ENCODE measurements at regions not wholly inside any gene's neighbourhood (a gene's known extent, or its start where the extent isn't known, plus 50 kb on each side); places are given as distances from the start of the nearest gene placed in this dataset.

- TF ChIP-seq PPARA (CRISPR knock-in tag; IDR thresholded peaks at IDR 0.05; ENCODE audit: borderline replicate concordance) = no peak
- no peak for TF ChIP-seq OSR1 (CRISPR knock-in tag; IDR thresholded peaks at IDR 0.05)
Measured at GRCh38 chr22:47663615-47664605, 901.5 kb downstream of the TBC1D22A start (continued).

- ATAC-seq = no peak
- TF ChIP-seq ZFP30 (CRISPR knock-in tag; IDR thresholded peaks at IDR 0.05) (no peak), TOX (CRISPR knock-in tag; IDR thresholded peaks at IDR 0.05; ENCODE audit: borderline replicate concordance) (no peak), CSDC2 (CRISPR knock-in tag; IDR thresholded peaks at IDR 0.05) (no peak), RARB (CRISPR knock-in tag; IDR thresholded peaks at IDR 0.05) (no peak), PPARA (CRISPR knock-in tag; IDR thresholded peaks at IDR 0.05; ENCODE audit: borderline replicate concordance) (no peak), ISL1 (CRISPR knock-in tag; IDR thresholded peaks at IDR 0.05) (no peak), TCF4 (CRISPR knock-in tag; IDR thresholded peaks at IDR 0.05; ENCODE audit: borderline replicate concordance) (no peak), GLIS3 (CRISPR knock-in tag; IDR thresholded peaks at IDR 0.05) (no peak), OSR1 (CRISPR knock-in tag; IDR thresholded peaks at IDR 0.05) (no peak), PATZ1 (CRISPR knock-in tag; IDR thresholded peaks at IDR 0.05; ENCODE audit: borderline replicate concordance) (no peak), ZNF70 (CRISPR knock-in tag; IDR thresholded peaks at IDR 0.05) (no peak), SNAI2 (CRISPR knock-in tag; IDR thresholded peaks at IDR 0.05) (no peak), ZC3H10 (CRISPR knock-in tag; IDR thresholded peaks at IDR 0.05) (no peak), ZNF565 (CRISPR knock-in tag; conservative IDR thresholded peaks at IDR 0.05; ENCODE audit: low read depth) (no peak), CREB5 (CRISPR knock-in tag; IDR thresholded peaks at IDR 0.05; ENCODE audit: low read depth) (no peak), POU6F1 (CRISPR knock-in tag; IDR thresholded peaks at IDR 0.05; ENCODE audit: borderline replicate concordance, low read depth) (no peak), ESRRG (CRISPR knock-in tag; IDR thresholded peaks at IDR 0.05) (no peak), ZNF8 (CRISPR knock-in tag; IDR thresholded peaks at IDR 0.05) (no peak)
Measured at GRCh38 chr22:47659467-47660223, 897.2 kb downstream of the TBC1D22A start.

- no peak for ATAC-seq
- TF ChIP-seq ZNF70 (CRISPR knock-in tag; IDR thresholded peaks at IDR 0.05) (no peak), PATZ1 (CRISPR knock-in tag; IDR thresholded peaks at IDR 0.05; ENCODE audit: borderline replicate concordance) (no peak), GLIS3 (CRISPR knock-in tag; IDR thresholded peaks at IDR 0.05) (no peak)
Measured at GRCh38 chr22:47658182-47658581, 895.7 kb downstream of the TBC1D22A start.

GRCh38 chr22:47657224-47657623, 894.8 kb downstream of the TBC1D22A start:
- ATAC-seq = no peak
- no peak for TF ChIP-seq TOX (CRISPR knock-in tag; IDR thresholded peaks at IDR 0.05; ENCODE audit: borderline replicate concordance)
- no peak for TF ChIP-seq CSRNP3 (CRISPR knock-in tag; IDR thresholded peaks at IDR 0.05)
- no peak for TF ChIP-seq TSHZ2 (CRISPR knock-in tag; IDR thresholded peaks at IDR 0.05)
- TF ChIP-seq PATZ1 (CRISPR knock-in tag; IDR thresholded peaks at IDR 0.05; ENCODE audit: borderline replicate concordance) = no peak
- no peak for TF ChIP-seq ARNTL (CRISPR knock-in tag; IDR thresholded peaks at IDR 0.05; ENCODE audit: borderline replicate concordance, low read depth)
- TF ChIP-seq ZFP30 (CRISPR knock-in tag; IDR thresholded peaks at IDR 0.05) = no peak
- TF ChIP-seq RARB (CRISPR knock-in tag; IDR thresholded peaks at IDR 0.05) = no peak

Data from SK-N-SH treated with all-trans-retinoic acid at 6 μM for 48 hours (cell line).